ENCODE measurements at regions not wholly inside any gene's neighbourhood (a gene's known extent, or its start where the extent isn't known, plus 50 kb on each side); places are given as distances from the start of the nearest gene placed in this dataset.

- peak overlapping the region; percentile 62 for H2BK120ac ChIP-seq (replicated peaks; ENCODE audit: low read depth, low read length)
- H3K4me2 ChIP-seq (ENCODE audit: insufficient read depth in 1 of 2, low read depth in 2 of 2, low read length in 2 of 2) = peak overlapping the region in 1 of 2 experiments; percentile 45; a peak in 1 of 4 replicates
- no peaks in the 10 kb centered on the region for H3K9me3 ChIP-seq (ENCODE audit: insufficient read depth in 2 of 2, low read depth in 1 of 2, low read length in 1 of 2)
- H3K27me3 ChIP-seq (replicated peaks in 1 of 4; ENCODE audit: control insufficient read depth in 3 of 4, extremely low read depth in 1 of 4, insufficient read depth in 3 of 4, low read length in 3 of 4) = peaks cover 0 to 1% (median 0%) of the 10 kb centered on the region in 4 experiments; a peak in 1 of 7 replicates
- no peak overlapping the region for H3K18ac ChIP-seq (ENCODE audit: extremely low read depth, low read length)
- no peak overlapping the region for H4K8ac ChIP-seq (ENCODE audit: extremely low read depth, insufficient read depth, low read length)
- no peak overlapping the region for H3K14ac ChIP-seq (ENCODE audit: insufficient read length)
- POLR2A ChIA-PET (ENCODE audit: partially characterized antibody) = no interaction called here
- no peak overlapping the region for H3K27ac ChIP-seq (ENCODE audit: low read depth, low read length)
- H2BK5ac ChIP-seq (ENCODE audit: low read depth, low read length) = no peak overlapping the region
- no peak overlapping the region for H4K5ac ChIP-seq (ENCODE audit: insufficient read length, low read depth, low read length)
- H2AK5ac ChIP-seq (ENCODE audit: low read depth, low read length) = no peak overlapping the region
- no peaks in the 10 kb centered on the region for H3K79me2 ChIP-seq (ENCODE audit: control insufficient read depth in 1 of 2, insufficient read depth in 2 of 2, low read length in 2 of 2)
- H3K4ac ChIP-seq (replicated peaks; ENCODE audit: insufficient read length, low read depth, low read length) = no peak overlapping the region
- H2BK12ac ChIP-seq (ENCODE audit: low read depth, low read length) = no peak overlapping the region
- H4K20me1 ChIP-seq (replicated peaks in 1 of 2; ENCODE audit: control insufficient read depth in 1 of 2, insufficient read depth in 2 of 2, low read length in 2 of 2) = no peaks in the 10 kb centered on the region
- CTCF ChIA-PET (ENCODE audit: partially characterized antibody) = interaction anchor here (0.6 kb wide), 1 partner anchor 177 kb away, joined by 3 read pairs; no protein-coding TSS in a partner anchor
- H3K56ac ChIP-seq (replicated peaks; ENCODE audit: insufficient read length, low read depth, low read length) = no peak overlapping the region
- no peaks in the 10 kb centered on the region for H3K79me1 ChIP-seq (ENCODE audit: low read depth, low read length)
- peak overlapping the region; percentile 54; the same call in 1 of the 2 replicates for H2BK15ac ChIP-seq (ENCODE audit: low read length)
- WGBS, 2 experiments (ENCODE audit: extremely low coverage in 1 of 2, insufficient coverage in 1 of 2, insufficient read length in 1 of 2, insufficient replicate concordance in 2 of 2, low coverage in 1 of 2, low lambda C conversion rate in 2 of 2, missing lambda C conversion rate in 1 of 2) = 83% methylated on average over 5 of the region's 5 CpGs; no CpG with 5 or more reads in 1 of the 2 experiments
- no peak overlapping the region for H2AFZ ChIP-seq (ENCODE audit: low read length)
- H3K23ac ChIP-seq (ENCODE audit: insufficient read length) = no peak overlapping the region
- H3K4me1 ChIP-seq (replicated peaks in 1 of 4; ENCODE audit: control insufficient read depth in 3 of 4, insufficient read depth in 4 of 4, low read length in 3 of 4) = peaks cover 1 to 19% (median 8%) of the 10 kb centered on the region in 4 experiments; a peak in 5 of 7 replicates
- H3K36me3 ChIP-seq (ENCODE audit: control insufficient read depth in 2 of 4, insufficient read depth in 4 of 4, low read length in 3 of 4) = no peaks in the 10 kb centered on the region
- H2BK20ac ChIP-seq (ENCODE audit: low read length) = no peak overlapping the region
- H3K4me3 ChIP-seq (ENCODE audit: extremely low read depth in 1 of 4, insufficient read depth in 2 of 4, low read depth in 3 of 4, low read length in 4 of 4) = no peak overlapping the region
- DNase-seq (ENCODE audit: low read depth in 1 of 2, low spot score in 2 of 2) (no peak), FAIRE-seq (no peak)
- no peaks in the 10 kb centered on the region for H3K23me2 ChIP-seq (ENCODE audit: low read depth, low read length)
- no peak overlapping the region for H3K9ac ChIP-seq (replicated peaks in 1 of 4; ENCODE audit: extremely low read depth in 1 of 4, low read depth in 3 of 4, low read length in 3 of 4)
- no peak overlapping the region for H4K91ac ChIP-seq (replicated peaks; ENCODE audit: insufficient read length, low read length)
- no peak for TF ChIP-seq TBP (IDR thresholded peaks at IDR 0.05; ENCODE audit: low read depth, low read length)
- no peak for TF ChIP-seq BRCA1 (IDR thresholded peaks at IDR 0.05; ENCODE audit: low read depth, low read length)
- no peak for TF ChIP-seq RAD21 (IDR thresholded peaks at IDR 0.05 in 1 of 2, conservative IDR thresholded peaks at IDR 0.05 in 1 of 2; ENCODE audit: low read depth in 2 of 2, low read length in 2 of 2)
- TF ChIP-seq CBX8 (IDR thresholded peaks at IDR 0.05; ENCODE audit: borderline replicate concordance, low read depth, low read length) = no peak
- TF ChIP-seq EZH2 (IDR thresholded peaks at IDR 0.05; ENCODE audit: low read depth, low read length, severe bottlenecking) = no peak
- TF ChIP-seq SP2 (IDR thresholded peaks at IDR 0.05; ENCODE audit: low read length) = no peak
Measured at GRCh38 chr18:39607034-39607433, 2041.4 kb upstream of the CELF4 start.

Measured in H1 (cell line).